Vagina (tissue), 2 donors: ENCODE measurements at regions not wholly inside any gene's neighbourhood (a gene's known extent, or its start where the extent isn't known, plus 50 kb on each side); places are given as distances from the start of the nearest gene placed in this dataset.

Experiments used
- DNase-seq, 2 donors: peaks; one replicate each; pipeline ENCODE4 v3.0.0-alpha.2; 2017; ENCODE audit errors: extremely low spot score in 2 of 2
- H3K27ac ChIP-seq: fragments of 200-600 bp; sonication (generic); one replicate; pipeline ENCODE4 v1.5.1; 2019
- H3K27me3 ChIP-seq: fragments of 200-600 bp; sonication (generic); one replicate; pipeline ENCODE4 v1.5.1; 2019
- H3K36me3 ChIP-seq, 2 donors: fragments of 200-600 bp; sonication (generic); one replicate each; pipeline ENCODE4 v1.5.1; 2017 to 2019
- H3K4me1 ChIP-seq: fragments of 200-600 bp; sonication (generic); one replicate; pipeline ENCODE4 v1.5.1; 2019
- H3K4me3 ChIP-seq, 2 donors: fragments of 200-600 bp; sonication (generic); 1 replicate in 1 of 2; 2 replicates in 1 of 2; pipeline ENCODE4 v1.5.1; 2016 to 2019
- H3K9me3 ChIP-seq: fragments of 200-600 bp; sonication (generic); one replicate; pipeline ENCODE4 v1.5.1; 2019
- POLR2A ChIP-seq, 2 donors: fragments of 450-650 bp; IDR thresholded peaks; one replicate each; pipeline ENCODE4 v1.6.1; 2017; ENCODE audit warnings: antibody characterized with exemption in 2 of 2, mild to moderate bottlenecking in 2 of 2, moderate library complexity in 2 of 2
- POLR2AphosphoS5 ChIP-seq, 2 donors: sonication (generic); formaldehyde crosslinking; IDR thresholded peaks; one replicate each; pipeline ENCODE4 v1.9.0; 2017; ENCODE audit warnings: antibody characterized with exemption in 2 of 2, mild to moderate bottlenecking in 2 of 2, low read depth in 1 of 2; ENCODE audit not compliant: insufficient read depth in 1 of 2
- intact Hi-C: fragments of 100-400 bp; cut with DNase I; formaldehyde crosslinking; loops from one replicate; pipeline ENCODE4 v1.15.1; 2023
- TF ChIP-seq, protein P1 (sequence below), 3 experiments: fragments of 450-650 bp in 2 of 3; fragments of 200-600 bp in 1 of 3; sonication (generic) in 1 of 3; IDR thresholded peaks; one replicate each; pipeline ENCODE4 v1.5.1; 2017 to 2019; ENCODE audit warnings: antibody characterized with exemption in 3 of 3, mild to moderate bottlenecking in 2 of 3, moderate library complexity in 2 of 3

- H3K27ac ChIP-seq, result no peak overlapping the region
- H3K4me1 ChIP-seq, result no peaks in the 10 kb centered on the region
- no peak for DNase-seq
- no peaks in the 10 kb centered on the region for H3K36me3 ChIP-seq
- no peak for TF ChIP-seq POLR2AphosphoS5 (IDR thresholded peaks at IDR 0.05; ENCODE audit: insufficient read depth in 1 of 2, low read depth in 1 of 2)
- TF ChIP-seq, protein P1, sequence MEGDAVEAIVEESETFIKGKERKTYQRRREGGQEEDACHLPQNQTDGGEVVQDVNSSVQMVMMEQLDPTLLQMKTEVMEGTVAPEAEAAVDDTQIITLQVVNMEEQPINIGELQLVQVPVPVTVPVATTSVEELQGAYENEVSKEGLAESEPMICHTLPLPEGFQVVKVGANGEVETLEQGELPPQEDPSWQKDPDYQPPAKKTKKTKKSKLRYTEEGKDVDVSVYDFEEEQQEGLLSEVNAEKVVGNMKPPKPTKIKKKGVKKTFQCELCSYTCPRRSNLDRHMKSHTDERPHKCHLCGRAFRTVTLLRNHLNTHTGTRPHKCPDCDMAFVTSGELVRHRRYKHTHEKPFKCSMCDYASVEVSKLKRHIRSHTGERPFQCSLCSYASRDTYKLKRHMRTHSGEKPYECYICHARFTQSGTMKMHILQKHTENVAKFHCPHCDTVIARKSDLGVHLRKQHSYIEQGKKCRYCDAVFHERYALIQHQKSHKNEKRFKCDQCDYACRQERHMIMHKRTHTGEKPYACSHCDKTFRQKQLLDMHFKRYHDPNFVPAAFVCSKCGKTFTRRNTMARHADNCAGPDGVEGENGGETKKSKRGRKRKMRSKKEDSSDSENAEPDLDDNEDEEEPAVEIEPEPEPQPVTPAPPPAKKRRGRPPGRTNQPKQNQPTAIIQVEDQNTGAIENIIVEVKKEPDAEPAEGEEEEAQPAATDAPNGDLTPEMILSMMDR (IDR thresholded peaks at IDR 0.05), result no peak
- intact Hi-C loops, result no loop called here
- no peaks in the 10 kb centered on the region for H3K9me3 ChIP-seq
- H3K4me3 ChIP-seq, result no peak overlapping the region
- H3K27me3 ChIP-seq, result no peaks in the 10 kb centered on the region
These were observed 265.6 kb upstream of the NPVF start for GRCh38 chr7:25493805-25494366.

GRCh38 chr7:25494896-25495295 lies 266.6 kb upstream of the NPVF start:
- DNase-seq, result no peak
- H3K4me3 ChIP-seq, result no peak overlapping the region
- no peak overlapping the region for H3K27ac ChIP-seq
- no peaks in the 10 kb centered on the region for H3K36me3 ChIP-seq
- no peaks in the 10 kb centered on the region for H3K9me3 ChIP-seq
- H3K4me1 ChIP-seq, result no peaks in the 10 kb centered on the region
- H3K27me3 ChIP-seq, result no peaks in the 10 kb centered on the region
- intact Hi-C loops, result no loop called here
- TF ChIP-seq POLR2A (IDR thresholded peaks at IDR 0.05) (no peak), POLR2AphosphoS5 (IDR thresholded peaks at IDR 0.05; ENCODE audit: insufficient read depth in 1 of 2, low read depth in 1 of 2) (no peak)
- TF ChIP-seq, protein P1 (IDR thresholded peaks at IDR 0.05), result no peak

- intact Hi-C loops, result no loop called here
- H3K9me3 ChIP-seq, result no peaks in the 10 kb centered on the region
- H3K4me3 ChIP-seq, result no peak overlapping the region
- no peaks in the 10 kb centered on the region for H3K27me3 ChIP-seq
- H3K27ac ChIP-seq, result no peak overlapping the region
- TF ChIP-seq POLR2AphosphoS5 (IDR thresholded peaks at IDR 0.05; ENCODE audit: insufficient read depth in 1 of 2, low read depth in 1 of 2) (no peak), POLR2A (IDR thresholded peaks at IDR 0.05) (no peak)
- H3K4me1 ChIP-seq, result no peaks in the 10 kb centered on the region
- no peak for DNase-seq
- no peaks in the 10 kb centered on the region for H3K36me3 ChIP-seq
These were observed 267.3 kb upstream of the NPVF start for GRCh38 chr7:25495342-25496250.

- no peak overlapping the region for H3K4me3 ChIP-seq
- intact Hi-C loops, result no loop called here
- H3K27me3 ChIP-seq, result no peaks in the 10 kb centered on the region
- H3K4me1 ChIP-seq, result no peaks in the 10 kb centered on the region
- DNase-seq, result no peak
- no peaks in the 10 kb centered on the region for H3K36me3 ChIP-seq
- no peak overlapping the region for H3K27ac ChIP-seq
- H3K9me3 ChIP-seq, result no peaks in the 10 kb centered on the region
- TF ChIP-seq, protein P1 (IDR thresholded peaks at IDR 0.05), result no peak
These were observed 268.4 kb upstream of the NPVF start for GRCh38 chr7:25496476-25497368.

- Histone ChIP-seq H3K4me3 (no peak overlapping the region), H3K27ac (no peak overlapping the region), H3K36me3 (no peaks in the 10 kb centered on the region), H3K9me3 (no peaks in the 10 kb centered on the region), H3K27me3 (no peaks in the 10 kb centered on the region), H3K4me1 (no peaks in the 10 kb centered on the region)
- TF ChIP-seq POLR2A (IDR thresholded peaks at IDR 0.05) (no peak), POLR2AphosphoS5 (IDR thresholded peaks at IDR 0.05; ENCODE audit: insufficient read depth in 1 of 2, low read depth in 1 of 2) (no peak)
- TF ChIP-seq, protein P1 (IDR thresholded peaks at IDR 0.05), result no peak
- no peak for DNase-seq
- intact Hi-C loops, result no loop called here
These were observed 272.2 kb upstream of the NPVF start for GRCh38 chr7:25500393-25500921.
